ENCODE measurements at regions not wholly inside any gene's neighbourhood (a gene's known extent, or its start where the extent isn't known, plus 50 kb on each side); places are given as distances from the start of the nearest gene placed in this dataset.
"Not testable (repeated sequence)": the region's sequence is repeated elsewhere in the genome, so short reads cannot be mapped to it uniquely, and the experiment has no call there.

GRCh38 chr3:22380253-22380652, 629.2 kb upstream of the ZNF385D start:
- no peaks in the 10 kb centered on the region for H3K36me3 ChIP-seq (ENCODE audit: control insufficient read depth, insufficient read depth, low read length)
- DNase-seq (ENCODE audit: low read depth): no peak
- CTCF ChIA-PET: no interaction called here
- POLR2A ChIA-PET: no interaction called here
- H3K27me3 ChIP-seq (ENCODE audit: control insufficient read depth, insufficient read depth, low read length): no peaks in the 10 kb centered on the region
- H3K4me3 ChIP-seq (ENCODE audit: low read depth, low read length): no peak overlapping the region
- TF ChIP-seq CTCF (IDR thresholded peaks at IDR 0.05; ENCODE audit: insufficient read depth, low read depth, low read length): no peak

- POLR2A ChIA-PET, CTCF ChIA-PET: not testable (repeated sequence)
Measured at GRCh38 chr3:22381564-22381963, 630.6 kb upstream of the ZNF385D start.

GRCh38 chr3:22383285-22383684, 632.3 kb upstream of the ZNF385D start:
- DNase-seq (ENCODE audit: low read depth): no peak
- H3K4me3 ChIP-seq (ENCODE audit: low read depth, low read length): no peak overlapping the region
- TF ChIP-seq CTCF (IDR thresholded peaks at IDR 0.05; ENCODE audit: insufficient read depth, low read depth, low read length): no peak
- ChIA-PET POLR2A (no interaction called here), CTCF (no interaction called here)
- H3K27me3 ChIP-seq (ENCODE audit: control insufficient read depth, insufficient read depth, low read length): no peaks in the 10 kb centered on the region
- H3K36me3 ChIP-seq (ENCODE audit: control insufficient read depth, insufficient read depth, low read length): no peaks in the 10 kb centered on the region

More at GRCh38 chr3:22381564-22381963, 630.6 kb upstream of the ZNF385D start:
- DNase-seq (ENCODE audit: low read depth); H3K27me3 ChIP-seq (ENCODE audit: control insufficient read depth, insufficient read depth, low read length); H3K36me3 ChIP-seq (ENCODE audit: control insufficient read depth, insufficient read depth, low read length); H3K4me3 ChIP-seq (ENCODE audit: low read depth, low read length): not testable (repeated sequence)

GRCh38 chr3:22386107-22386506, 635.1 kb upstream of the ZNF385D start:
- CTCF ChIA-PET: no interaction called here
- Histone ChIP-seq H3K36me3 (ENCODE audit: control insufficient read depth, insufficient read depth, low read length) (no peaks in the 10 kb centered on the region), H3K4me3 (ENCODE audit: low read depth, low read length) (no peak overlapping the region), H3K27me3 (ENCODE audit: control insufficient read depth, insufficient read depth, low read length) (no peaks in the 10 kb centered on the region)
- no peak for TF ChIP-seq CTCF (IDR thresholded peaks at IDR 0.05; ENCODE audit: insufficient read depth, low read depth, low read length)
- no peak for DNase-seq (ENCODE audit: low read depth)
- POLR2A ChIA-PET: no interaction called here

- ChIA-PET POLR2A (no interaction called here), CTCF (no interaction called here)
Measured at GRCh38 chr3:22392286-22392685, 641.3 kb upstream of the ZNF385D start.

More at GRCh38 chr3:22392286-22392685, 641.3 kb upstream of the ZNF385D start:
- Histone ChIP-seq H3K27me3 (ENCODE audit: control insufficient read depth, insufficient read depth, low read length) (no peaks in the 10 kb centered on the region), H3K36me3 (ENCODE audit: control insufficient read depth, insufficient read depth, low read length) (no peaks in the 10 kb centered on the region), H3K4me3 (ENCODE audit: low read depth, low read length) (no peak overlapping the region)
- DNase-seq (ENCODE audit: low read depth): no peak
- TF ChIP-seq CTCF (IDR thresholded peaks at IDR 0.05; ENCODE audit: insufficient read depth, low read depth, low read length): no peak

Measured in BJ (cell line).